H1 (cell line): ENCODE measurements at regions not wholly inside any gene's neighbourhood (a gene's known extent, or its start where the extent isn't known, plus 50 kb on each side); places are given as distances from the start of the nearest gene placed in this dataset.

Source experiments
- CBX8 ChIP-seq: fragments of 300-800, 300-1000 bp; sonication (generic); IDR thresholded peaks from 2 replicates; pipeline ENCODE4 v1.7.1; 2016; ENCODE audit warnings: low read depth, low read length, borderline replicate concordance
- CHD1 ChIP-seq: IDR thresholded peaks from 2 replicates; pipeline ENCODE4 v1.6.1; 2012; ENCODE audit warnings: low read depth, low read length, improper control_type of control experiment
- FOSL1 ChIP-seq: IDR thresholded peaks from 2 replicates; pipeline ENCODE4 v1.6.1; 2011; ENCODE audit warnings: mild to moderate bottlenecking, low read depth, low read length, moderate library complexity; ENCODE audit not compliant: insufficient read depth
- SP2 ChIP-seq: IDR thresholded peaks from 2 replicates; pipeline ENCODE4 v1.6.1; 2012; ENCODE audit warnings: mild to moderate bottlenecking, low read length, inconsistent platforms

- TF ChIP-seq CHD1 (no peak), FOSL1 (no peak), SP2 (no peak), CBX8 (no peak)
Observed at GRCh38 chr21:15272171-15272570, 207.4 kb upstream of the NRIP1 start (continued).
